GM21367 (cell line): ENCODE measurements at regions not wholly inside any gene's neighbourhood (a gene's known extent, or its start where the extent isn't known, plus 50 kb on each side); places are given as distances from the start of the nearest gene placed in this dataset.
"Not testable (repeated sequence)": the region's sequence is repeated elsewhere in the genome, so short reads cannot be mapped to it uniquely, and the experiment has no call there.

Source experiments
- ATAC-seq: cut with Tn5 transposase; IDR thresholded peaks from one replicate; pipeline ENCODE4 v1.9.1; 2021; ENCODE audit not compliant: unreplicated experiment

DNA sequence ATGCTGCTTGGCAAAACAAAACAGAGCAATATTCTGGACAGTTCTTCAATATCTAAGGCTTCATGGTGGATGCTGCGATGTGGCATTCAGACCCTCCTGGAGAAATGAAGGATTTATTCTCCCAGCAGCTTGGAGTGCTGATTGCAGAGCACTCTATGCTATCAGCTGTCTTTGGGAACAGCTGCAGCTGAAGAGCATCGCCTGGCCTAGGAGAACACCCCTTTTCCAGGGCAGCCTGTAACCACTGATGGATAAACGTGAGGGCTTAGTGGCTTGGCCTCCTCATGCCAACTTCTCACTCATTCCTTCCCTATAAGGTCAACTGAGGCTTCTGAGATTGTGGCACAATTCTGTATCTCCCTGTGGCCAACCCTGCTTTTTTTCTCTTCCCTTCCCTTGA, 638.1 kb upstream of the CNTNAP2 start:
- no peak for ATAC-seq

GRCh38 chr7:145474009-145474686, 638.3 kb upstream of the TPK1 start:
- no peak for ATAC-seq

DNA sequence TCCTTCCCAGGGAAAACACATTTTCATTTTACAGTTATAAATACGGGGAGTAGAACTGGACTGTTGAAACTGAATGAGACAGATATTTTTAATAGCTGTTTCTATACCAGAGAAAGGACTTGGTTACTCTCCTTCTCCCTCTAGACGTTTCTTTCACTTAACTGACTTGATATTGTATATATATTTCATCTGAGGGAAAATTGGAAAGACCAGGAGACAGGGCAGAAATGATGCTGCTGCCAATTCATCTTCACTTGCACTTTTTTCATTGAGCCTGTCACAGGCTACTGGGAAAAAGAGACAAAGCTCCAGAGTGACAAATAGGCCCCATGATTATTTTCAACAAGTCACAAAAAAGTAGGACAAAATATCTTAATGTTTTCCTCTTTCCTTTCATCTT, 636.0 kb upstream of the TPK1 start:
- no peak for ATAC-seq

DNA sequence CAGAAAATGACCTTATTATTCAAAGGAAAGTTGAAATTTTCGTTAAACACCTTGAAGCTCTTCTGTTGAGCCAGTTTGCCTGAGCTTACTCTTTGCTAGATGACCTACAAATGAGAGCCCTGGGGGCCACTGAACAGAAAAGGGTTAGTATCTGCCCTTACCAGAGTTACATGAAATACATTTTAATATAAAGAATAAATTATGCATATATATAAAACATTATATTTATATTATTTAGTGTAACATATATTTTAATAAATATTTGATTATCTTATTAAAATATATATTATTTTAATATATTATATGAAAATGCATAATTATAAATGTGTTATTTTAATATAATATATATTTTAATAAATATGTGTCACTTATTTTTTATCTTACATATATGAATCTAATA, 628.4 kb upstream of the TPK1 start:
- no peak for ATAC-seq

- ATAC-seq, result no peak
These were observed 626.6 kb upstream of the TPK1 start for GRCh38 chr7:145462463-145462862.

DNA sequence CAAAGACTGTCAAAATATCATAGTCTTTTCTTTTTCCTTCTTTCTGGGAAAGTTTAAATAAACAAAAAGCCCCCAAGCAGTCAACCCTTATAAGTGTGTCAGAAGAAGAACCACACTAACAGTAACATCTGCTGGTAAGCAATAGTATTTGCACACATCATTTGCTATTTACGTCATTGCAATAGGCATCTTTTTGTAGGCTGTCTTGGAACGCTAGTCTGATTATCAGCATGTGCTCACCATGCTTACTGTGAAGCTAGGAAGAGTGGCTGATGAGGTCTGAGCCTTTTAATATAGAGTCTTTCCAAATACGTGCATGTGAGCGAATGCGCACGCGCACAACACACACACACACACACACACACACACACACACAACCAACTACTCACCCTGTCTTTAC, 599.0 kb upstream of the TPK1 start:
- ATAC-seq, result no peak

DNA sequence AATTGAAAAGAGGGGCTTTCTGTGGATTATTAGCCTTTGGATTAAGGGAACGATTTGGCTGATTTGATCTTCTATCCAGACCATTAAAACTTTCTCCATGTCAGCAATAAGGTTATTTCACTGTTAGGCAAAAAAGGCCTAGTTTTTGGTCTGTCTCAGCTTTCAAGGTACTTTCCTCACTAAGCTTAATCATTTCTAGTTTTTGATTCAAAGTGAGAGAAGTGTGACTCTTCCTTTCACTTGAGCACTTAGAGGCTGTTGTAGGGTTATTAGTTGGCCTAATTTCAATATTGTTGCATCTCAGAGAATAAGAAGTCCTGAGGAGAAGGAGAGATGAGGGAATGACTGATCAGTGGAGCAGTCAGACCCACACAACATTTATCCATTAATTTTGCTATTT, 596.0 kb upstream of the TPK1 start:
- ATAC-seq, result no peak

DNA sequence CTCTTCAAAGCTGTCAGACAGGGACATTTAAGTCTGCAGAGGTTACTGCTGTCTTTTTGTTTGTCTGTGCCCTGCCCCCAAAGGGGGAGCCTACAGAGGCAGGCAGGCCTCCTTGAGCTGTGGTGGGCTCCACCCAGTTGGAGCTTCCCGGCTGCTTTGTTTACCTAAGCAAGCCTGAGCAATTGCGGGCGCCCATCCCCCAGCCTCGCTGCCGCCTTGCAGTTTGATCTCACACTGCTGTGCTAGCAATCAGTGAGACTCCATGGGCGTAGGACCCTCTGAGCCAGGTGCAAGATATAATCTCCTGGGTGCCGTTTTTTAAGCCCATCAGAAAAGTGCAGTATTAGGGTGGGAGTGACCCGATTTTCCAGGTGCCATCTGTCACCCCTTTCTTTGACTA, 582.6 kb upstream of the TPK1 start:
- ATAC-seq, result not testable (repeated sequence)

- ATAC-seq, result no peak
These were observed 575.2 kb upstream of the TPK1 start for GRCh38 chr7:145411066-145411465.

GRCh38 chr7:145398758-145399157, 562.9 kb upstream of the TPK1 start:
- ATAC-seq, result no peak

DNA sequence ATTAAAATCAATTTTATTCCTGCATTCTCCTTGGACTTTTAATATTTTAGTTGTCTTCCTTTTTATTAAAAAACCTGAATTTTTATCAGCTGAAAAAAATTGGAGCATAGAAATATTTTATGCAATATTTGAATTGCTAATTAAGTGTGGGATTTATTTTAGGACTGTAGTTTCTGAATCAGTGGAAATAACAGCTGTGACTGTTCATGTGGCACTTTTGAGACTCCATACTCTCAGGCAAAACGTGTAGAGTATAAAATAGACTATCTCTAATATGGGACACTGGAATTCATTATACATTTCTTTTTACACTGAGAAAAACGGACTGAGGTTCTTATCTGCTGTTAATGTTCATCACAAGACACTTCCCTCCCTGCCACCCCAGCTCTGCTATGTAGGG, 558.3 kb upstream of the TPK1 start:
- ATAC-seq, result no peak

DNA sequence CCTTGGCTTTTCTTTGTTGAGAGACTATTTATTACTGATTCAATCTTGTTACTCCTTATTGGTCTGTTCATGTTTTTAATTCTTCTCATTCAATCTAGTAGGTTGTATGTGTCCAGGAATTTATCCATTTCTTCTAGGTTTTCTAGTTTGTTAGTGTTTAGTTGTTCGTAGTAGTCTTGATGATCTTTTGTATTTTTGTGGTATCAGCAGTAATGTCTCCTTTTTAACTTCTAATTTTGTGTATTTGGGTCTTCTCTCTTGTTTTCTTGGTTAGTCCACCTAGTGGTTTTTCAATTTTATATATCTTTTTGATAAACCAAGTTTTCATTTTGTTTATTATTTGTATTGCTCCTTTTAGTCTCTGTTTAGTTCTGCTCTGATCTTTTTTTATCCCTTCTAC, 546.9 kb upstream of the TPK1 start:
- ATAC-seq, result no peak

- no peak for ATAC-seq
These were observed 542.3 kb upstream of the TPK1 start for GRCh38 chr7:145378197-145378596.

- no peak for ATAC-seq
These were observed 524.8 kb upstream of the TPK1 start for GRCh38 chr7:145360511-145361100.

DNA sequence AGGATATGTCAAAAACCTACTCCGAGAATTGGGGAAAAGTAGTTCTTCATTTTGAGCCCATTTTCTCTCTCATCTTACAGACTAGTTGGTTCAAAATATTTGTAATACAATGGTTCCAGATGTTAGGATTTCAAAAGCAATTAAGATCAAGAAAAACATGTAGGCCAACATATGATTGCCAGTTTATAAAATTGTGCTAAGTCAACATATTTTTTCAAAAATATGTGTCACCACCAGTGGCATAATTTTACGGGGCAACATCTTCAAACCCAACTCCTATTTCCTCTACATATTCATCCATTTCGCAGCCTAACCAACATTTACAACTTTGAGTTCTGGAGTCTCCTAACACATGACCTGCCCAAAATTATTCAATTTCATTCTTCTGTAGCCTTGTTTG, 514.5 kb upstream of the TPK1 start:
- ATAC-seq, result no peak

- not testable (repeated sequence) for ATAC-seq
These were observed 513.6 kb upstream of the TPK1 start for GRCh38 chr7:145349452-145349851.

GRCh38 chr7:145347271-145347670, 511.4 kb upstream of the TPK1 start:
- ATAC-seq, result no peak

DNA sequence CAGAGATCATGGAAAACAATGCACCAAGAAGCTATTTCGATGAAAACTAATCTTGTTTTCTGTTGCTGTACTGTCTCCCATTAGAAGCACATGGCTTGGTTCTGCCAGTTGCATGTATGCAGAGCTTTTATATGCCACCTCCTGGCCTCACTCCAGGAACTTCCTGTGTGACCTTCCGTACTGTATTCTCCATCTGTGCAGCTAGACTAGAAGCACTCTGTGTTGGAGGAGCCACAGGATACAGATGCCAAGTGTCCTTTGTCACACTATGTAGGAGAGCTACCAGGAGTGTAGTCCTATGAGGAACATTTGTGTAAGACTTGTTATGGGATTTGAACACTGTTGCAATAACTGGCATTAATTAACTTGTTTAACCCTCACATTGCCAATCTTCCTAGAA, 503.5 kb upstream of the TPK1 start:
- no peak for ATAC-seq

DNA sequence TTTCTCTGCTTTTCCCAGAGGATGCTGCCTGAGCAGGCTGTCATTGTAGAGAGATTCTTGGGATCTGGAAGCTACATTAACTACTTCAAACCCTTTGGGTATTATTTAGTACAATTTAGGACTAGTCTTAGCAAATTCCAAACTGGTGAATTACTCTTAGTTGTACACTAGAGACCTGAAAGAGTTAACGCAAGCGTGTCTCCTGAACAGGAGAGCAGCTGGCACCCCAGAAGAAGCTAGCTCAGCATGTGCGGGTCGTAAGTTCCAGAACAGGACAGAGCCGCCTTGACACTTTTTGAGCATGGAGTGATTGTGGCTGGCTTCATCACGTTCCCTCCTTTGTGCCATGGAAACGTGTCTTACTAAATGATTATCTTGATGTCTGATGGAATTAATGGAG, 495.7 kb upstream of the TPK1 start:
- ATAC-seq, result no peak

DNA sequence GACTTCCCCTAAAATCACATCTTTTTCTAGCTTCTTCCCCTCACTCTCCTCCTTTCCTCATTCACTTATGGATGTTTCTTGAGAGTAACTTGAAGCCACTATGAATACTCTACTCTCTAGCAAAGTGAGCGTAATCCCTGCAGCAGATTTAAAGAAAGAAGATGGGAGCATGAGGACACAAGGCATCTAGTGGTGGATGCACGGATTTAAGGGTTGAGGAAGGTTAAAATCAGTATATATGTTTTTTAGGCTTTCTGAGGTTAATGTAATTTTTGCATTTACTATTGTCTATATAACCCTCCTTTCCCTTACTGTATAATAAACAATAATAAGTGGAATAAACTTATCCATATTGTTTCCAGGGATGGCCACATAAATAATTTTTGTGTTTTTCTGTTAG, 495.2 kb upstream of the TPK1 start:
- no peak for ATAC-seq

- no peak for ATAC-seq
These were observed 491.8 kb upstream of the TPK1 start for GRCh38 chr7:145327646-145328045.

DNA sequence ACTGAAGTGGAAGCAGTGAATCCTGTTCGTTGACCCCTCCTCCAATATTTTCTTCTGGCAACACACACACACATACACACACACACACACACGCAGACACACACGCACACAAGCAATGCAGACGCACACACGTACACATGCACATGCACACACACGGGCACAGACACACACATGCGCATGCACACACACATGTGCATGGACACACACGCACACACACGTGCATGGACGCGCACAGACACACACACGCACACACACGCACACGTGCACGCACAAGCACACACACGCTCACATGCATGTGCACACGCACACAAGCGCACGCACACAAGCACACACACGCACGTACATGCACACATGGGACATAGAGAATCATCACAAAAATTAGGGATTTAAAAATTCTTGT, 488.2 kb upstream of the TPK1 start:
- no peak for ATAC-seq

GRCh38 chr7:145313551-145313950, 477.7 kb upstream of the TPK1 start:
- no peak for ATAC-seq
